Peyer's patch (tissue), 4 donors: ENCODE measurements at regions not wholly inside any gene's neighbourhood (a gene's known extent, or its start where the extent isn't known, plus 50 kb on each side); places are given as distances from the start of the nearest gene placed in this dataset.

Source experiments
- POLR2A ChIP-seq, 2 donors: fragments of 450-650 bp; IDR thresholded peaks; one replicate each; pipeline ENCODE4 v1.5.1; 2017; ENCODE audit warnings: antibody characterized with exemption in 2 of 2, mild to moderate bottlenecking in 2 of 2, moderate library complexity in 2 of 2
- TF ChIP-seq, protein P1 (sequence below), 6 experiments: fragments of 450-650 bp in 4 of 6; fragments of 200-600 bp in 2 of 6; sonication (generic) in 1 of 6; IDR thresholded peaks; one replicate each; pipeline ENCODE4 v1.5.1; 2017 to 2019; ENCODE audit warnings: antibody characterized with exemption in 6 of 6, mild to moderate bottlenecking in 3 of 6, moderate library complexity in 1 of 6

DNA sequence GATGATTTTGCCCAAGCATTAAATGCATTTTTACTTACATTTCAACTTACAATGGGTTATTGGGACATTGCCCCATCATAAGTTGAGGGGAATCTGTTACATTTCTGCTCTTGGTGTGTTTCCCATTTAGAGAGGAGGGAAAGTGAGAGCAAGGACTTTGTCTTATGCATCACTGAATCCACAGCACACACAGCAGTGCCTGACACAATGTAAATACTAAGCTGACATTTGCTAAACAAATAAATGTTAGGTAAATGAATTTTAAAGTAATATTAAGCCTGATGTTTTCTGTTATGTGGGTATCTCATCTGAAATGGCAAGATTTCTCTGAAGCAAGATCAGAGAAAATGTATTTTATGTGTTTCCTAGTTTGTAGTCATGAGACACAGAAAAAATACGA, 143.6 kb upstream of the STXBP5 start:
- TF ChIP-seq, protein P1, sequence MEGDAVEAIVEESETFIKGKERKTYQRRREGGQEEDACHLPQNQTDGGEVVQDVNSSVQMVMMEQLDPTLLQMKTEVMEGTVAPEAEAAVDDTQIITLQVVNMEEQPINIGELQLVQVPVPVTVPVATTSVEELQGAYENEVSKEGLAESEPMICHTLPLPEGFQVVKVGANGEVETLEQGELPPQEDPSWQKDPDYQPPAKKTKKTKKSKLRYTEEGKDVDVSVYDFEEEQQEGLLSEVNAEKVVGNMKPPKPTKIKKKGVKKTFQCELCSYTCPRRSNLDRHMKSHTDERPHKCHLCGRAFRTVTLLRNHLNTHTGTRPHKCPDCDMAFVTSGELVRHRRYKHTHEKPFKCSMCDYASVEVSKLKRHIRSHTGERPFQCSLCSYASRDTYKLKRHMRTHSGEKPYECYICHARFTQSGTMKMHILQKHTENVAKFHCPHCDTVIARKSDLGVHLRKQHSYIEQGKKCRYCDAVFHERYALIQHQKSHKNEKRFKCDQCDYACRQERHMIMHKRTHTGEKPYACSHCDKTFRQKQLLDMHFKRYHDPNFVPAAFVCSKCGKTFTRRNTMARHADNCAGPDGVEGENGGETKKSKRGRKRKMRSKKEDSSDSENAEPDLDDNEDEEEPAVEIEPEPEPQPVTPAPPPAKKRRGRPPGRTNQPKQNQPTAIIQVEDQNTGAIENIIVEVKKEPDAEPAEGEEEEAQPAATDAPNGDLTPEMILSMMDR (IDR thresholded peaks at IDR 0.05): no peak
- TF ChIP-seq POLR2A (IDR thresholded peaks at IDR 0.05): no peak
